ENCODE measurements at regions not wholly inside any gene's neighbourhood (a gene's known extent, or its start where the extent isn't known, plus 50 kb on each side); places are given as distances from the start of the nearest gene placed in this dataset.

DNA sequence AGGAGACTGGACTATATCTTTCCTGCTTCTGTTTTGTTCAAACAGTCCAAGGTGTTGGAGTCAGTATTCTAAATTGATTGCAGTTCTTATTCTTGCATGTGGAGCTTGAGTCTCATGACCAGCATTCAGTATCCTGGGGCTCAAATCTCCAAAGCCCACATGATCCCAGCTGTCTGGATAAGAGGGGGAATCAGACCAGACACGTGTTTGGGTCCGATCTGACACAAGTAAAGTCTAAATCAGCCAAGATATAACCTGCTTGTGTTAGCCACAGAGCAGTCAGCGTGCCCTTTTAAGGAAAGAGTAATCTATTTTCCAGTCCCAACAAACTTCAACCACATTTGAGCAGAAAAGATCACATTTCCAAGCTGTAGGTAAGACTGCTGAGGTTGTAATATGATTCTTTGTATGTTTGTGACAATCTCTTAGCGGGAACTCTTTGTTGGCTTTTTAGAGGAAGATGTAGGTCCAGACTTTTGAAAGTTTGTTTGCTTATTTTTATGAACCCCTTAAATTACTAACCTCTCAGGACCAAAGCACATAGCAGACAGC lies 334.6 kb downstream of the SLC4A3 start:
- Histone ChIP-seq H3K4me3 (no peak overlapping the region), H3K27me3 (no peaks in the 10 kb centered on the region), H3K27ac (no peak overlapping the region), H3K9ac (no peak overlapping the region), H3K9me3 (peaks cover 5% of the 10 kb centered on the region; the same call in 1 of the 2 replicates), H4K20me1 (no peaks in the 10 kb centered on the region), H3K4me2 (no peak overlapping the region), H3K4me1 (no peaks in the 10 kb centered on the region), H3K36me3 (no peaks in the 10 kb centered on the region)
- no peak for TF ChIP-seq Cebpa-rat (IDR thresholded peaks at IDR 0.05)

GRCh38 chr2:219962801-219963200 lies 335.4 kb downstream of the SLC4A3 start:
- H3K4me2 ChIP-seq = no peak overlapping the region
- H4K20me1 ChIP-seq = no peaks in the 10 kb centered on the region
- no peak for TF ChIP-seq Cebpa-rat (IDR thresholded peaks at IDR 0.05)
- no peak overlapping the region for H3K4me3 ChIP-seq
- no peaks in the 10 kb centered on the region for H3K9me3 ChIP-seq
- no peaks in the 10 kb centered on the region for H3K36me3 ChIP-seq
- no peaks in the 10 kb centered on the region for H3K27me3 ChIP-seq
- H3K9ac ChIP-seq = no peak overlapping the region
- H3K27ac ChIP-seq = no peak overlapping the region
- H3K4me1 ChIP-seq = no peaks in the 10 kb centered on the region

DNA sequence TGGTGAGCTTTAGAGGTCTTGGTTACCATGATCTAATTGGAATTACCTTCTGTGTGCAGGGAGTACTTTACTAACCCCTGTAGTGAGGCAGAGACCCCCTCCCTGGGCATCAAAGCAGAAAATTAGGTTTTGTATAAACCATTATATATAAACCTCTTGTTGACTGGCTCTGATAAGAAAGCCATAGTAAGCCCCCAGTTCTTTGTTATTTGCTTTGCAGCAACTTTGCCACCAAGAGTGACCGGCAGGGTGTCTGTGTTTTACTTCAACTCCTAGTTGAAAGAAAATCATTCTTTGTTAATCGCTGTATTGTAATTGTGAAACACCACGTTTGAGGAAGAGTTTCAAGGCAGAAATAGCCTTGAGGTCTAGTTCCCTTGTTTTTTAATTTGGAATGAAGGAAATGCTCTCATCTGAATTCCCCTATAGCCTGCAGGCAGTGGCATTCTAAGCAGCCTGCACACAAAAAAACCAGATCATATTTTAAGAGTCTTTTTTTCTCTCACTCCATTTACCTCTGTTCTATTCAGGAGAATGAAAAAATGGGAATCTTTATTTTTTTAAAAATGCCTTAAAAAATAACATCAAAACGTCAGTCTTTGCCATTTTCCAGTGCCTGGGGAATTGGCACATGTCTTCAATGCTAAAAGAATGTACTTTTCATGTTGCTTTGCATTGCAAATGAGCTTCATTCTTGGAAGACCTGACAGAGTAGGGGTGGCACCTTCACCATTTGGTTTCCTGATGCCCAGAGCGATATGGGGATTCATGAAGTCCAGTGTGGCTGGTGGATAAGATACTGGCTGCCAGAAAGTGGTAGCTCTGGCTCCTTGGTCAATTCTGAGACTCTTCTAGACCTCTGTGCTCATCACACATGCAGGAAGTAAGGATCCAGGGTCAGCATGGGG lies 338.1 kb downstream of the SLC4A3 start:
- Histone ChIP-seq H3K4me3 (no peak overlapping the region), H3K36me3 (no peaks in the 10 kb centered on the region), H3K27ac (no peak overlapping the region), H3K4me1 (no peaks in the 10 kb centered on the region), H3K27me3 (no peaks in the 10 kb centered on the region), H3K9ac (no peak overlapping the region), H3K4me2 (no peak overlapping the region), H4K20me1 (no peaks in the 10 kb centered on the region), H3K9me3 (no peaks in the 10 kb centered on the region)
- no peak for TF ChIP-seq Cebpa-rat (IDR thresholded peaks at IDR 0.05)

DNA sequence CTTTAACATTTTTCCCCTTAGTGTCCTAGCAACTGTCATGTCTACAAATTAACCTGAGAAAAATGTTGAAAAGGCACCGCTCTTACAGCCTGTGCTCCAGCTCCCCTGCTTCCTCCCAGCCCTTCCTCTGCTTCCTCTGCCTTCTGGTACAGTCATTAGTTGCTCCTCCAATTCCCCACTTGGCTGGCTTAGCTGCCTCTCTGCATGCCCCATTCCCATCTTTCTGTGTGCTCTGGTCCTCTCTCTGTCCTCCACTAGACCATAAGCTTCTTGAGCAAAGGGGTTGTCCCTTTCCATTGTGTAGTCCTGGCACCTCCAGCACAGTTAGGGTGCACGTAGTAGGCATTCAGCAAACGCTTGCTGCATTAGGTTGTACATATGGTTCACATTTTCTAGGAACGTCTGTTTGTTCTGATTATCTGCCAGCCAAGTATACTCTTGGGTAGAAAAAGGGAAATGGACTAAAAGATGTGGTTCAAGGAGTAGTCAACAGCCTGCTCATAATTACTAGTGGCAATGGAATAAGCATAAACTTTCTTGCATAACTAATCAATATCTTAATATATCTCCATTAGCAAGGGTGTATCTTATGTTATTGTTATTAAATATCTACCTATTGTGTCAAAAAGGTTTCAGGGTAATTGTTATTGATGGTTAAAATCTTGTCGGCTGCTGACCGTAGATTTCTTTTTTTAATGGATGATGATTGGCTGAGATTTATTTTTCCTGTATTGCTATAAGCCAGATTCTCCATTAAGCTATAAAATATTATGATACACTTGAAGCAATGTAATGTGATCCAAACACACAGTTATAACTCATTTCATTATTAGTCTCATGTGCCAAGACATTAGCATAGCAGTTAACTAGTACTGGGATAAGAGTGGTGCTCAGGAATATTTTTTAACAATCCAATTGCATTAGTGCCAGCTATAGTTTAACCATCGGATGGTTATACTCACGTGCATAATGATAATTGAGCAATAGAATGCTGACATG lies 340.1 kb downstream of the SLC4A3 start:
- TF ChIP-seq Cebpa-rat (IDR thresholded peaks at IDR 0.05) = no peak
- H3K4me1 ChIP-seq = no peaks in the 10 kb centered on the region
- H3K27me3 ChIP-seq = no peaks in the 10 kb centered on the region
- no peak overlapping the region for H3K4me2 ChIP-seq
- no peak overlapping the region for H3K27ac ChIP-seq
- no peak overlapping the region for H3K9ac ChIP-seq
- H4K20me1 ChIP-seq = no peaks in the 10 kb centered on the region
- no peak overlapping the region for H3K4me3 ChIP-seq
- no peaks in the 10 kb centered on the region for H3K9me3 ChIP-seq
- no peaks in the 10 kb centered on the region for H3K36me3 ChIP-seq

GRCh38 chr2:219968685-219969345 lies 341.4 kb downstream of the SLC4A3 start:
- Histone ChIP-seq H3K4me2 (no peak overlapping the region), H3K4me1 (no peaks in the 10 kb centered on the region), H3K9ac (no peak overlapping the region)

DNA sequence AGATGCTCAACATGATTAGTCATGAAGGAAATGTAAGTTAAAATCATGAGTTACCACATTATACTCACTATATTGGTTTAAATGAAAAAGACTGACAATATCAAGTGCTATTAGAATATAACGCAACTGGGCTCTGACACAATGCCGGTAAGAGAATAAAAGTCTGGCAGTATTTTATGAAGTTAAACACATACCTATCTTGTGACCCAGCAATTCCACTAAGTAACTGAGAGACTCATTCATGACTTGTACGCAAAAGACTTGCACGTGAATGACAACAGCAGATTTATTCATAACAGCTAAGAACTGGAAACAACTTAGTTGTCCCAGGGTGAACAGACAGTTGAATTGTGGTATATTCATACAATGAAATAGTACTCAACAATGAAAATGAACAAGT lies 342.1 kb downstream of the SLC4A3 start:
- H4K20me1 ChIP-seq = no peaks in the 10 kb centered on the region
- no peak overlapping the region for H3K9ac ChIP-seq
- no peaks in the 10 kb centered on the region for H3K4me1 ChIP-seq
- no peak overlapping the region for H3K4me2 ChIP-seq
- no peak overlapping the region for H3K4me3 ChIP-seq
- H3K36me3 ChIP-seq = no peaks in the 10 kb centered on the region
- no peaks in the 10 kb centered on the region for H3K27me3 ChIP-seq
- H3K27ac ChIP-seq = no peak overlapping the region
- TF ChIP-seq Cebpa-rat (IDR thresholded peaks at IDR 0.05) = no peak
- H3K9me3 ChIP-seq = no peaks in the 10 kb centered on the region

More at GRCh38 chr2:219968685-219969345, 341.4 kb downstream of the SLC4A3 start:
- no peak overlapping the region for H3K4me3 ChIP-seq
- H3K27ac ChIP-seq = no peak overlapping the region
- H4K20me1 ChIP-seq = no peaks in the 10 kb centered on the region
- TF ChIP-seq Cebpa-rat (IDR thresholded peaks at IDR 0.05) = no peak
- H3K36me3 ChIP-seq = no peaks in the 10 kb centered on the region
- no peaks in the 10 kb centered on the region for H3K27me3 ChIP-seq
- H3K9me3 ChIP-seq = no peaks in the 10 kb centered on the region

GRCh38 chr2:219973136-219973535 lies 345.7 kb downstream of the SLC4A3 start:
- H3K4me1 ChIP-seq = no peaks in the 10 kb centered on the region
- no peaks in the 10 kb centered on the region for H3K27me3 ChIP-seq
- 0 out of 2 replicates have a peak, but pooled peaks cover 1% of the 10 kb centered on the region for H3K9me3 ChIP-seq
- H3K27ac ChIP-seq = no peak overlapping the region
- no peaks in the 10 kb centered on the region for H4K20me1 ChIP-seq
- no peak overlapping the region for H3K4me2 ChIP-seq
- no peak for TF ChIP-seq Cebpa-rat (IDR thresholded peaks at IDR 0.05)
- no peak overlapping the region for H3K4me3 ChIP-seq
- no peaks in the 10 kb centered on the region for H3K36me3 ChIP-seq
- H3K9ac ChIP-seq = no peak overlapping the region

- no peaks in the 10 kb centered on the region for H4K20me1 ChIP-seq
- no peaks in the 10 kb centered on the region for H3K27me3 ChIP-seq
- H3K9ac ChIP-seq = no peak overlapping the region
- H3K36me3 ChIP-seq = no peaks in the 10 kb centered on the region
- H3K9me3 ChIP-seq = 0 out of 2 replicates have a peak, but pooled peaks cover 4% of the 10 kb centered on the region
- H3K27ac ChIP-seq = no peak overlapping the region
- no peak overlapping the region for H3K4me2 ChIP-seq
- no peak overlapping the region for H3K4me3 ChIP-seq
- TF ChIP-seq Cebpa-rat (IDR thresholded peaks at IDR 0.05) = no peak
- H3K4me1 ChIP-seq = no peaks in the 10 kb centered on the region
Measured at GRCh38 chr2:219976871-219977270, 349.4 kb downstream of the SLC4A3 start.

GRCh38 chr2:219980638-219981037 lies 353.2 kb downstream of the SLC4A3 start:
- H3K9ac ChIP-seq = no peak overlapping the region
- no peaks in the 10 kb centered on the region for H3K27me3 ChIP-seq
- no peak for TF ChIP-seq Cebpa-rat (IDR thresholded peaks at IDR 0.05)
- H3K4me1 ChIP-seq = no peaks in the 10 kb centered on the region
- H3K27ac ChIP-seq = no peak overlapping the region
- H4K20me1 ChIP-seq = no peaks in the 10 kb centered on the region
- H3K4me3 ChIP-seq = no peak overlapping the region
- 0 out of 2 replicates have a peak, but pooled peaks cover 4% of the 10 kb centered on the region for H3K9me3 ChIP-seq
- H3K4me2 ChIP-seq = no peak overlapping the region
- no peaks in the 10 kb centered on the region for H3K36me3 ChIP-seq
